ENCODE measurements at regions not wholly inside any gene's neighbourhood (a gene's known extent, or its start where the extent isn't known, plus 50 kb on each side); places are given as distances from the start of the nearest gene placed in this dataset.

DNA sequence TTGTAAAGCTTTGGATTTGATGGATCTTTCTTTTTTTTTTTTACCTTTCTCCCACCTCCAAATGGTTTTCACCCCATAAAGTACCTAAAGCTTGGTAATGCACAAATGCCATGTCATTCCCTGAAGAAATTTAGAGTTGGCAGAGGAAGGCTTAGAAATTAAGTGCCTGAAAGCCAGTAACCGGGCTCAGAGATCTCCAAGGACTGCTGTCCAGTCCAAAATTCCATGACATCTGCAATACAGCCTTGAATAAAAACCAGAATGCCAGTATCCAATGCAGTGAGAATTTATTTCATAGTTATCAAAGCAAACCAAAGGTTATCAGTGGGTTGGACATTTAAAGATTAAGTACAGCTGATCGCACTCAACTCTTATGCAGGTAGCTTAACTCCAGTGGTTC, 209.9 kb upstream of the RBBP8 start:
- no peak overlapping the region for H3K4me3 ChIP-seq (ENCODE audit: low read length)
- no peaks in the 10 kb centered on the region for H3K36me3 ChIP-seq (ENCODE audit: insufficient read depth, low read length)
- H3K9me3 ChIP-seq (ENCODE audit: insufficient read depth, low read depth, low read length): no peaks in the 10 kb centered on the region
- H3K4me1 ChIP-seq (ENCODE audit: insufficient read depth, low read length): no peaks in the 10 kb centered on the region
- 100% methylated on average over 2 of the region's 2 CpGs for WGBS
- no peaks in the 10 kb centered on the region for H3K27me3 ChIP-seq (ENCODE audit: insufficient read depth, low read length)
- H3K9ac ChIP-seq (ENCODE audit: low read depth, low read length): no peak overlapping the region
- H3K27ac ChIP-seq (ENCODE audit: low read depth, low read length): no peak overlapping the region

DNA sequence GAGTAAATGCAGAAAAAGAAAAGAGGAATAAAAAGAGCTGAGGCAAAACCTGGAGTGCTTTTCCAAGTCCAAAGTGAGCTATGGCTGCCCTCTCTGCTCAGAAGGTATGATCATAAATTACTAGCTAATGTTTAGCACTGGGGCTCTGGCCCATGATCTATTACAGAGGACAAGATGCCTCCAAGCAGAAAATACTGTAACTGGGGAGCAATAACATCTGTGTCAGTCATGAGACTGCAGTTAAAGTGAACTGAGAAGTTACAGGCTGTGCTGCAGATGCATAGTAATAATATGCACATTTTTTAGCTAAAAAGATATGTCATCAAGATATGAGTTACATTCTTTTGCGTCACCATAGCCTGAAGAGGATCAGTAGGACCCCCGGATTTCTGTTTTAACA, 209.4 kb upstream of the RBBP8 start:
- no peaks in the 10 kb centered on the region for H3K4me1 ChIP-seq (ENCODE audit: insufficient read depth, low read length)
- no peak overlapping the region for H3K4me3 ChIP-seq (ENCODE audit: low read length)
- no peaks in the 10 kb centered on the region for H3K9me3 ChIP-seq (ENCODE audit: insufficient read depth, low read depth, low read length)
- H3K9ac ChIP-seq (ENCODE audit: low read depth, low read length): no peak overlapping the region
- H3K27me3 ChIP-seq (ENCODE audit: insufficient read depth, low read length): no peaks in the 10 kb centered on the region
- no peak overlapping the region for H3K27ac ChIP-seq (ENCODE audit: low read depth, low read length)
- H3K36me3 ChIP-seq (ENCODE audit: insufficient read depth, low read length): no peaks in the 10 kb centered on the region
- 93% methylated on average over 2 of the region's 2 CpGs for WGBS

DNA sequence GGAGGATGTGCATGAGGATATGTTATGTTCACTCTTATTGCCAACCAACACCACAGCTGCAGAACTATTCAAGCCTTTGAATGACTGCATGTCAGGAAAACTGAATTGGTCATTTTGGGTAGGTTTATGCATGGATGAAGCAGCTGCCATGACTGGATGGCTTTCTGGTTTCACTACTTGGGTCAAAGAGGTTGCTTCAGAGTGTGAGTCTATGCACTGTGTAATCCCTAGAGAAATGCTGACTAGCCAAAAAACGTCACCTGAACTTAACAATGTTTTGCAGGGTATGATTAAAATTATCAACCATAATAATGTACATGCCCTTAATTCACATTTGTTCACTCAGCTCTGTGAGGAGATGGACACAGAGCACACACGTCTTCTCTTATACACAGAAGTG, 206.7 kb upstream of the RBBP8 start:
- H3K27me3 ChIP-seq (ENCODE audit: insufficient read depth, low read length): no peaks in the 10 kb centered on the region
- no peak overlapping the region for H3K4me3 ChIP-seq (ENCODE audit: low read length)
- no peak overlapping the region for H3K9ac ChIP-seq (ENCODE audit: low read depth, low read length)
- 80% methylated on average over 2 of the region's 2 CpGs for WGBS
- no peaks in the 10 kb centered on the region for H3K4me1 ChIP-seq (ENCODE audit: insufficient read depth, low read length)
- no peaks in the 10 kb centered on the region for H3K9me3 ChIP-seq (ENCODE audit: insufficient read depth, low read depth, low read length)
- no peaks in the 10 kb centered on the region for H3K36me3 ChIP-seq (ENCODE audit: insufficient read depth, low read length)
- H3K27ac ChIP-seq (ENCODE audit: low read depth, low read length): no peak overlapping the region

DNA sequence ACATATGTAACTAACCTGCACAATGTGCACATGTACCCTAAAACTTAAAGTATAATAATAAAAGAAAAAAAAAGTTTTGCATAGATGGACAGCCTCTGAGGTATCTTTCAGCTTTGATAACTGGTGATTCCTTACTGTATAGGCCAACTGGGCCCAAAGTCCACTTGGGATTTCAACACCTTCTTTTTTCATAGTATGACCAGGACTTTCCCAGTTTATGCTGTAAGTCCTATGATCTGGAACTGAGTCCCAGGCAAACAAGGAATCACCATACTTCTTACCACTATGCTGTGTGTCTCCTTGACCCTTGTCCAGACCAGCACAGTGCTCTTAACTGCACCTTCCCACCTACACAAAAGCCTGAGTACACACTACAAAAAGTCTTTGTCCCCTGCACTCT, 205.1 kb upstream of the RBBP8 start:
- H3K9ac ChIP-seq (ENCODE audit: low read depth, low read length): no peak overlapping the region
- no peaks in the 10 kb centered on the region for H3K4me1 ChIP-seq (ENCODE audit: insufficient read depth, low read length)
- no peaks in the 10 kb centered on the region for H3K9me3 ChIP-seq (ENCODE audit: insufficient read depth, low read depth, low read length)
- no peak overlapping the region for H3K27ac ChIP-seq (ENCODE audit: low read depth, low read length)
- H3K36me3 ChIP-seq (ENCODE audit: insufficient read depth, low read length): no peaks in the 10 kb centered on the region
- H3K4me3 ChIP-seq (ENCODE audit: low read length): no peak overlapping the region
- H3K27me3 ChIP-seq (ENCODE audit: insufficient read depth, low read length): no peaks in the 10 kb centered on the region

DNA sequence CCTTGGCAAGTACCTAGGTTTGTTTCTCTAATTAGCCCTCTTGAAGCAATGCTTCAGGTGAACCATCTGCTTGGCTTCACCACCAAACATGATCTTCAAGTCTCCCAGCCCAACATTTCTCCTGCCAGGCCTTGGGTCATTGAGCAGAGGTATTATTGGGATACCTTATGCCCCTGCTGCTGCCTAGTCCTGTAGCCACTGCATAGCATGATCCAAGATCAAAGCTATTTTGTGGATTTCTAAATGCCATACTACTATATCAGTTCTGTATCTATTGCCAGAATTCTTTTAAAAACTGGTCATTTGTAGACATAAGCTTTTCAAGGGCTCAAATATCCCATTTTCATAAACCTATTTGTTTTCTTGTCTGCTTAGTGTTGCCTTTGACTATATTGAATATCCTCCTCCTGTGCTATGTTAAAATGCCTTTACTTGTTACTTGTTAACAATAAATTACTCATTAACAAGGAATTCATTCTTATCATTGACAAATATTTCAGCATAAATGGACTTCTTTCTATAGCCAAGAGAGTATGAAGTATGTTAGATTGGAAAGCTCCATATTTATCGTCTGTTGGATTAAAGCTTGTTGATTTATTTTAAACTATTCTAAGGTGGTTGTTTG, 204.5 kb upstream of the RBBP8 start:
- no peaks in the 10 kb centered on the region for H3K9me3 ChIP-seq (ENCODE audit: insufficient read depth, low read depth, low read length)
- no peak overlapping the region for H3K4me3 ChIP-seq (ENCODE audit: low read length)
- H3K4me1 ChIP-seq (ENCODE audit: insufficient read depth, low read length): no peaks in the 10 kb centered on the region
- WGBS: 100% methylated on average over 1 of the region's 1 CpG
- H3K27me3 ChIP-seq (ENCODE audit: insufficient read depth, low read length): no peaks in the 10 kb centered on the region
- no peaks in the 10 kb centered on the region for H3K36me3 ChIP-seq (ENCODE audit: insufficient read depth, low read length)
- no peak overlapping the region for H3K9ac ChIP-seq (ENCODE audit: low read depth, low read length)
- H3K27ac ChIP-seq (ENCODE audit: low read depth, low read length): no peak overlapping the region

DNA sequence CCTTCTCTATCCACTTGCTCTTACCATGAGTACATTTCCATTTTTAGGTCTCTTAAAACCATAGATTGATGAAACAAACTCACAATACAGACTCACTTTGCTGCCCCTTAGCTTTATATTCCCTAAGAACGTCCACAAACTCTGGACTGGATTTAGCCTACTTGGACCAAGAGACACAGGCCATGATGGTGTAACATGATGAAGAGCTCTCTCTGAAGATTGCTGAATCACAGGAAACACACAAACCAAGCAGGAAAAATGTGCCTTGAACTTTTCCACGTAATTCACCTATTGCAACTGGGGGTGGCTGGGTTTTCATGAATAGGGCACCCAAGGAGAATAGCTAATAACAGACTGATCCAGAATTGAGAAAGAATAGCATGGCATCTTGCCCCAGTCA, 201.7 kb upstream of the RBBP8 start:
- Histone ChIP-seq H3K4me1 (ENCODE audit: insufficient read depth, low read length) (no peaks in the 10 kb centered on the region), H3K27me3 (ENCODE audit: insufficient read depth, low read length) (no peaks in the 10 kb centered on the region), H3K9me3 (ENCODE audit: insufficient read depth, low read depth, low read length) (no peaks in the 10 kb centered on the region), H3K36me3 (ENCODE audit: insufficient read depth, low read length) (no peaks in the 10 kb centered on the region), H3K9ac (ENCODE audit: low read depth, low read length) (no peak overlapping the region), H3K4me3 (ENCODE audit: low read length) (no peak overlapping the region), H3K27ac (ENCODE audit: low read depth, low read length) (no peak overlapping the region)
- 91% methylated on average over 2 of the region's 2 CpGs for WGBS

DNA sequence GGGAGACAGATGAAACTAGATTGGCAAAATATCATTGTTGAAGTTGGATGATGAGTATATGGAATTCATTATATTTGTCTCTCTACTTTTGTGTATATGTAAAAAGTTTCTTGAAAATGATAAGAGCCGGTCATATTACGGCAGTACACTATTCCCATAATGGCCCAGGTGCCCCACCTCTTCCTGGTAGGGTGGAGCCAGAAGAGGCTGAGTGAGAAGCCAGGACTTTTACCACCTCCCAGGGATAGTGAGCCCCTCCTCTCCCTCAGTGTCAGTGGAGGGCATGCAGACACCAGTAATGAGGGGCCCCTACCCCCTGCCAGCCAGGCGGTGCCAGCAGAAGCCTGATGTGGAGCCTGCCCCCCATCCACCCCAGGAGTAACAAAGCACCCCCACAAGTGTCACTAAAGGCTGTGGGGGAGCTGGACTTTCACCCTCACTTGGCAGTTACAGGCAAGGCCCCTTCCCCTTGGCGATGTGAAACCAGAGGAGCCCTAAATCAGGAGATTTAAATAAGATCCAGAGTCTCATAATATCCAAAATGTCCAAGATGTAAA, 198.9 kb upstream of the RBBP8 start:
- Histone ChIP-seq H3K4me3 (ENCODE audit: low read length) (no peak overlapping the region), H3K4me1 (ENCODE audit: insufficient read depth, low read length) (no peaks in the 10 kb centered on the region), H3K27ac (ENCODE audit: low read depth, low read length) (no peak overlapping the region), H3K27me3 (ENCODE audit: insufficient read depth, low read length) (no peaks in the 10 kb centered on the region), H3K9me3 (ENCODE audit: insufficient read depth, low read depth, low read length) (no peaks in the 10 kb centered on the region), H3K36me3 (ENCODE audit: insufficient read depth, low read length) (no peaks in the 10 kb centered on the region), H3K9ac (ENCODE audit: low read depth, low read length) (no peak overlapping the region)
- 81% methylated on average over 3 of the region's 4 CpGs for WGBS

DNA sequence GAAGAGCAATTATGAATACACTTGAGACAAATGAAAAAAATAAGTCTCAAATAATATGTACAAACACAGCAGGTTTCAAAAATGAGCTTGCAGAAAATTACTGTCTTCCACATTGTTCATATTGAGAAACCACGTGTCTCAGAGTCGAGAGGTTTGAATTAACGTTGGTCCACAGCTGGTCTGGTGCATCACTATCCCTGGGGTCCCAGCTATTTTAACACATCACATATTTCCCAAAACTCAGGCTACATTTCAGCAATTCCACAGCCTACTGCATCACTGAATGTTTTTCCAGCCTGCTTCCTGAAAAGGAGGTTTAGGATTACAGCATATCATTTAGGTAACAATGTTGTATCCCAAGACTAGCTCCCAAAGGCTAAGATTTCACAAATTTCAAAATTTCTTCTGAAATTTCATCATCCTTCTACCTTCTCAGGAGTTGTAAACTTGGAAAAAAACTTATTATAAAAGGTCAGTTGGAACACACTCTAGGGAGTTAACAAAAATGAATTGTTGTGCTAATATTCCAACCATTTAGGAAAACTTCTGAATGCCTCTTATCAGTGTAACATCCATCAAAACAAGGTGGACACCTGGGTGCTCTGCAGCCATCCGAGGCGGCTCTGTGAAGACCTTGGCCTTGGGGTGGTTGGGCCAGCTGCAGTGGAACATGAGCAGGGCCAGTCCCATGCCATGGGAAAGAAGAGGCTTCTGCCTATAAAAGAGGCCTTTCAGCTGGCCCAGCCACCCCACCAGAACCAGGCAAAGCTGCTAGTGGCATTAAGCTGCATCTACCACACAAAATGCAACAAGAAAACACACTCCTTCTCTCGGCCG, 198.1 kb upstream of the RBBP8 start:
- Histone ChIP-seq H3K4me3 (ENCODE audit: low read length) (no peak overlapping the region), H3K27me3 (ENCODE audit: insufficient read depth, low read length) (no peaks in the 10 kb centered on the region), H3K9ac (ENCODE audit: low read depth, low read length) (no peak overlapping the region), H3K36me3 (ENCODE audit: insufficient read depth, low read length) (no peaks in the 10 kb centered on the region), H3K27ac (ENCODE audit: low read depth, low read length) (no peak overlapping the region), H3K4me1 (ENCODE audit: insufficient read depth, low read length) (no peaks in the 10 kb centered on the region), H3K9me3 (ENCODE audit: insufficient read depth, low read depth, low read length) (no peaks in the 10 kb centered on the region)
- WGBS: 91% methylated on average over 7 of the region's 7 CpGs

DNA sequence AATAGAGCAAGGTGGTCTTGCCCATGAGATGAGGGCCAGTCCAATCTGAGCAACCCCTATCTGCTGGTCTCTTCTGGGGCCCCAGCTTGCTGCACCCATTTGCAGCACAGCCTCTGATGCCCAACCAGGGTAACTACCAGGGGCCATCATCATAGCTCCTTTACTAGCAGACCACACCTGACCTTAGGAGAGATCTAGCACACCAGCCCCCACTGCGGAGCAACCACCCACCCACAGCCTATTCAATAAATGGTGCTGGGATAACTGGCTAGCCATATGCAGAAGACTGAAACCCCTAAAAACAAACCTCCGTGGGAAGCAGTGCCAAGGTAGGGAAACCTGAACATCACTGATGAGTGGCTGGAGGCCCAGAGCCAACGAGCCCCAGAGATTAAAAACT, 196.1 kb upstream of the RBBP8 start:
- H3K4me1 ChIP-seq (ENCODE audit: insufficient read depth, low read length): no peaks in the 10 kb centered on the region
- 92% methylated on average over 3 of the region's 3 CpGs for WGBS

DNA sequence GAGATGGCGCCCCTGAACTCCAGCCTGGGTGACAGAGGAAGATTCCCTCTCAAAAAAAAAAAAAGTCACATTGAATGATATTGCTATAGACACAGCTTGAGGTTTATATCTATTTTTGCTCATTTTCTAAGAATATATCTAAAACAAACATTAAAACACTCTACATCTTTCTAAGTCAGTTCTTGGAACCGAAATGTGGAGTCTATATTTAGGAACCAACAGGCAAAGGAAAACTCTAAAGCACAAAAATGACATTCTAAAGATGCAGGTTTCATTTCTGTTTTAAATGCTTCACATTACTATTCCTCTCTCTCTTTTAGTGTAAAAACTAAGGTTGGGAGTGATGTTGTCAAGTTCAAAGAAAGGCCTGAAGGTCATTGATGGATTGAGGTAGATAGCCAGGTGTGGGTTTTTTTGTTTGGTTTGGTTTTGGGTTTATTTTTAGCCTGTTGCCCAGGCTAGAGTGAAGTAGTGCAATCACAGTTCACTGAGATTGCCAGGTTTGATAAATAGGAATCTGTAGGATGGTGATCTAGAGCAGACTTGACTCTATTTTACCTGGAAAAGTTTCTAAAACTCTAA, 194.0 kb upstream of the RBBP8 start:
- H3K36me3 ChIP-seq (ENCODE audit: insufficient read depth, low read length): no peaks in the 10 kb centered on the region
- H3K4me1 ChIP-seq (ENCODE audit: insufficient read depth, low read length): no peaks in the 10 kb centered on the region
- H3K4me3 ChIP-seq (ENCODE audit: low read length): no peak overlapping the region
- no peaks in the 10 kb centered on the region for H3K9me3 ChIP-seq (ENCODE audit: insufficient read depth, low read depth, low read length)
- no peaks in the 10 kb centered on the region for H3K27me3 ChIP-seq (ENCODE audit: insufficient read depth, low read length)
- no peak overlapping the region for H3K27ac ChIP-seq (ENCODE audit: low read depth, low read length)
- WGBS: 85% methylated on average over 2 of the region's 2 CpGs
- no peak overlapping the region for H3K9ac ChIP-seq (ENCODE audit: low read depth, low read length)

More for the DNA sequence above, 196.1 kb upstream of the RBBP8 start:
- no peak overlapping the region for H3K4me3 ChIP-seq (ENCODE audit: low read length)
- H3K36me3 ChIP-seq (ENCODE audit: insufficient read depth, low read length): no peaks in the 10 kb centered on the region
- H3K27ac ChIP-seq (ENCODE audit: low read depth, low read length): no peak overlapping the region
- no peaks in the 10 kb centered on the region for H3K27me3 ChIP-seq (ENCODE audit: insufficient read depth, low read length)
- H3K9me3 ChIP-seq (ENCODE audit: insufficient read depth, low read depth, low read length): no peaks in the 10 kb centered on the region
- no peak overlapping the region for H3K9ac ChIP-seq (ENCODE audit: low read depth, low read length)

DNA sequence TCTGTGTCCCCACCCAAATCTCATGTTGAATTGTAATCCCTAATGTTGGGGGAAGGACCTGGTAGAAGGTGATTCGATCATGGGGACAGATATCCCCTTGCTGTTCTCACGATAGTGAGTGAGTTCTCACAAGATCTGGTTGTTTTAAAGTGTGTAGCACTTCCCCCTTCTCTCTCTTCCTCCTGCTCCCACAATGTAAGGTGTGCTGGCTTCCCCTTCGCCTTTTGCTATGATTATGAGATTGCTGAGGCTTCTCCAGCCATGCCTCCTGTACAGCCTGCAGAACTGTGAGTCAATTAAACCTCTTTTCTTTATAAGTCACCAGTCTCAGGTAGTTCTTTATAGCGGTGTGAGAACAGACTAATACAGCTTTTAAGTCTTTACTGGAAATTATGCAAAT, 193.3 kb upstream of the RBBP8 start:
- Histone ChIP-seq H3K9me3 (ENCODE audit: insufficient read depth, low read depth, low read length) (no peaks in the 10 kb centered on the region), H3K27me3 (ENCODE audit: insufficient read depth, low read length) (no peaks in the 10 kb centered on the region), H3K27ac (ENCODE audit: low read depth, low read length) (no peak overlapping the region), H3K4me3 (ENCODE audit: low read length) (no peak overlapping the region), H3K4me1 (ENCODE audit: insufficient read depth, low read length) (no peaks in the 10 kb centered on the region), H3K36me3 (ENCODE audit: insufficient read depth, low read length) (no peaks in the 10 kb centered on the region), H3K9ac (ENCODE audit: low read depth, low read length) (no peak overlapping the region)
- 95% methylated on average over 2 of the region's 4 CpGs for WGBS
